HG03139 (cell line): ENCODE measurements at regions not wholly inside any gene's neighbourhood (a gene's known extent, or its start where the extent isn't known, plus 50 kb on each side); places are given as distances from the start of the nearest gene placed in this dataset.

Source experiments
- ATAC-seq: cut with Tn5 transposase; IDR thresholded peaks from one replicate; pipeline ENCODE4 v1.9.1; 2021; ENCODE audit not compliant: unreplicated experiment

DNA sequence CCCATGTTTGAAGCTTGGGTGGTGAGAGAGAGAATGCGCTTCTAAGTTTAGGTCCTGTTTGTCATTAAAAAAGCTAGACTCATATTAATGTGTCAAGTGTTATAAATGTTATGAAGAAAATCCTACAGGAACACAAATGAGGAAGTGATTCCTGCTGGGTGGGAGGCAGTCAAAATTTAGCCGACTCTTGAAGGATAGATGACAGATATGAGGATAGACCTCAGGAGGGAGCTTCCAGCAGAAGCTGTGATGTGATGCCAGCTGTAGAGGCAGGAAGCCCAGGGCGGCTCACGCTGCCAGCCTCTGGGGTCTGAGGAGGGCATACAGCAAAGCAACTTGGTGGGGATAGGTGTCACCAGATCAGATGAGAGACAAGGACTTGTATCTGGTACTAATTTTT lies 74.7 kb upstream of the ADAMTS16 start:
- ATAC-seq, result no peak

DNA sequence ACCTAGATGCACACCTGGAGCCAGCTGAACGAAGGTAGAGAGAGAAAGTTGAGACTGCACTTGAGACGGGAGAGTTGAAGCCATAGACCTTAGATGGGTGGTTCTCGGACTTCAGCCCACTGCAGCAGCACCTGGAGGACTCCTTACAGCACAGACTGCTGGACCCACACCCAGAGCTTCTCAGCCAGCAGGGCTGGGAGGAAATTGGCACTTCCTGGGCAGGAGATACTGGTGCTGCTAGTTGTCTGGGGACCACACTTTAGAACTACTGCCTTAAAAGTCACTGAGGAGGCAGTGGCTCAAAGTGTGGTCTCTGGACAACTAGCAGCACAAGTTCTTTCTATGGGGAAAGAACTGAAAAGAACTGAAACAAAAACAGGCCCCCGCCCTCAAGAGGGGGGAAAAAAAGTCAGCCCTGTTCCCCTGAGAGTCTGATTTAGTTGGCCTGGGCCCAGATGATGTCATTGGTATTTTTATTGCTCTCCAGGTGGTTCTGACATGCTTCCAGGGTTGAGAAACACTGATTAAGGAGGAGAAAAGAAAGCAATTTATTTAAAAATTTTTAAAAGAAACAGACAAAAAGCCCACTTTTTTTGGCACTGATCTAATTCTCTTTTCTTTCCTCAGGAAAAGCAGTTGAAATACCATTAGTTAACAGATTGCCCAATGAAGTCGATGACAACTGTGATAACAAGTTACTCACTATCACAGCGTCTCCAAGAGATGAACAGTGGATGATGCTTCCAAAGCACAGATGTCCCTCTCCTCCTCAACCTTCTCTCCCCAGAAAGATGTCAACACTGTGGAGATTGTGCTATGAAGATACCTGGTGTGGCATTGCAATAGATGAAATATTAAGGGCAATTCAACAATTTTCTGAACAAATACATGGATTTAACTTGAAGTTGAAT lies 73.6 kb upstream of the ADAMTS16 start:
- ATAC-seq, result no peak

DNA sequence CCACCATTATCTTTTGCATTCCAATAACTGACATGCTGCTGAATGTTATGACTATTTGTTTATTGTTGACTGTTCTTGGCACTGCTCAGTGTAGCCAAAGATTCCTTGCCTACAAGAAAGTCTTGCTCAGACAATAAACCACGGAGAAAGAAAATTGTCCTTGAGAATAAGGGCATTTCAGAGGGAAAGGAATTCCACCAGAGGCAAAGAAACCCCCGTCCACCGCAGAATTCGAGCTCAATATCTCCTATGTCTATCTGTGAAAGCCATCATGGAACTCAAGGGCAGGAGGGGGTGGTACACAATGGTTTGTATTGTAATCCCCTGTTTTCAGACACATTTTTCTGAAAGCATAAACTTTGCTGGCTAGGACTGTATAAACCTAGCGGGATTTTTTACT lies 70.3 kb upstream of the ADAMTS16 start:
- no peak for ATAC-seq

DNA sequence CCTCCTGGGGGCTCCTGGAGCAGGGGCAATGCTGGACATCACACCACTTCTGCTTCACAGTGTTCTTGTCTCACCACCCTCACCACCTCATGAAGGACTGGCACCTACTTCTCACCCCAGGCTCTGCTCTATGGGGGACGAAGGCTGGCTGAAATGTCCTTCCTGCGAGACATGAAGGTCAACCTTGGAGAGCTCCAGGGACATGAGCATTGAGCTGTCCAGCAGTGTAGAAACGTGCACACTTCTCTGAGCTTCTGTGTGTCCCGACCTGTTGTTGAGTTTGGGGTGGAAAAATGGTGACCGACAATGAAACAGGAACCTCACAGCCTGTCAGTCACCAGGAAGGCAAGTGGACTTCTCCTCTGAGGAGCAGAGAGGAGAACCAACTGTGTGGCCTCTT lies 68.6 kb upstream of the ADAMTS16 start:
- no peak for ATAC-seq

- ATAC-seq, result no peak
Observed at GRCh38 chr5:5077236-5077635, 62.9 kb upstream of the ADAMTS16 start.

DNA sequence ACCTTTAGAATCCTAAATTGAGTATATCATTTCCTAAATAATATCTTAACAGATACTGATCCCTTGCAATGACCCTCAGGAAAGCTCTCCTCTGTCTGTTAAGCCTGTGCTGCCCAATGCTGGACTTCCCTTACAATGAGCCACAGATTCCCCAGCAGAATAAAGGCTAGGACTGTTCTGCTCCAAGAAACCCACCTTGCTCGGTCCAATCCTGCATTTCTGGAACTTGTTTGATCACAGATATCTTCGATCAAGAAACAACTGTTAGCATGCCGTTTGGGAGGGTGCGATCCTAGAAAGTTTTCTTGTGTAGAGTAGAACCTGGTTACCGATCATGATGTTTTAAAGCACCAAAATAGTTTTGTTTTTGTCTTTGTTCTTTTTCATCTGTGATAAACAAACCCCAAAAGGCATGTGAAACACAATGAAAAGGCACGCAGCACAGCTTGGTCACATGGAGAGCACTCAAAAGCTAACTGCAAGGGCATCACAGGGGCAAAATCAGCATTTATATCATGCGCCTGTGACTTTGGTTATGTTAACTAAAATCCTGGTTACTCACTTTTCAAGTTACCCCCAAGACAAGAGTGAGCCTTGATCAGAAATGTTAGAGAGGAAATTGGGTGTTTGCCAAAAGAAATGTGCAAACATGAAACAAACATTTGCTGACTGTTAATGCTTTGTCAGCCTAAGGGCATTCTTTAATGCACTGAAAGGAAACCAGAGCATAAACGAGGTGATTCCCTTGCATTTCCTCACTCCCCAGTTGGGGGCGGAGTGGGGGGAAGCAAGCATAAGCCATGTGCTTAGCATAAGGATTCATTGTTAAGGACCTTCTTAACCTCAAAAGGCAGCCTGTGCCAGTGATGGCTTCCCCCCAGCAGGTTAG lies 61.9 kb upstream of the ADAMTS16 start:
- ATAC-seq, result no peak

DNA sequence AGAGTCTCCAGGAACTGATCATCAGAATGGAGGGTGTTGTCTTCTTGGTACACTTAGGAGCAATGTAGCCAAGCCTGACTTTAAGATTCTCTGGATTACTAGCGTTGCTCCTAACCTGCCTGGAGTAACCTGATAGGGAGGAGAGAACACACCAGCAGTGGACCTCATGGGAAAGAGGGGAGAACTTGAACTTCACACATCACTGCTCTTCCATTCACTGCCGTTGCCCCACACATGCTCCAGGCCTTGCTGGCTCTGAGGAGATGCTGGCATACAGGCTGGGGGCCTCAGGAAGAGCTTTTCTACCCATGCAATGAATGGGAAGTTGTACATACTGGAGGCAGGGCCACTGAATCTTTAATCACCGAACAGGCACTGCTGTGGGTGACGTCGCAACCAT lies 60.3 kb upstream of the ADAMTS16 start:
- no peak for ATAC-seq

- ATAC-seq, result no peak
Observed at GRCh38 chr5:5080790-5081189, 59.3 kb upstream of the ADAMTS16 start.

- ATAC-seq, result no peak
Observed at GRCh38 chr5:5085381-5085780, 54.7 kb upstream of the ADAMTS16 start.

GRCh38 chr5:5089895-5090649 lies 50.1 kb upstream of the ADAMTS16 start:
- no peak for ATAC-seq
